ENCODE measurements at regions not wholly inside any gene's neighbourhood (a gene's known extent, or its start where the extent isn't known, plus 50 kb on each side); places are given as distances from the start of the nearest gene placed in this dataset.

- TF ChIP-seq CTCF (IDR thresholded peaks at IDR 0.05) (no peak), EZH2phosphoT487 (IDR thresholded peaks at IDR 0.05; ENCODE audit: borderline replicate concordance, low read depth) (no peak), CHD2 (IDR thresholded peaks at IDR 0.05; ENCODE audit: low read length, partially characterized antibody) (no peak)
Observed at GRCh38 chr2:166613226-166613625, 119.2 kb upstream of the SCN7A start.

Measured in SK-N-SH (cell line).